ENCODE measurements at regions not wholly inside any gene's neighbourhood (a gene's known extent, or its start where the extent isn't known, plus 50 kb on each side); places are given as distances from the start of the nearest gene placed in this dataset. TPM values are rescaled to one million over a fixed set of nuclear protein-coding genes. Genes with fewer than 3 reads are reported as not detected.

GRCh38 chr6:114404339-114404955 is 61.6 kb upstream of the HS3ST5 start:
- TF ChIP-seq CTCF (IDR thresholded peaks at IDR 0.05; ENCODE audit: insufficient read depth, low read depth, low read length) = no peak
- H3K4me3 ChIP-seq (ENCODE audit: low read depth, low read length) = no peak overlapping the region
- no peak for DNase-seq (ENCODE audit: low read depth)

- no peak for TF ChIP-seq CTCF (IDR thresholded peaks at IDR 0.05; ENCODE audit: insufficient read depth, low read depth, low read length)
Measured at GRCh38 chr6:114403858-114404257, 61.0 kb upstream of the HS3ST5 start.

GRCh38 chr6:114398481-114398880 is 55.7 kb upstream of the HS3ST5 start:
- no peak for TF ChIP-seq CTCF (IDR thresholded peaks at IDR 0.05; ENCODE audit: insufficient read depth, low read depth, low read length)
- no peak for DNase-seq (ENCODE audit: low read depth)
- H3K4me3 ChIP-seq (ENCODE audit: low read depth, low read length) = no peak overlapping the region

More at GRCh38 chr6:114403858-114404257, 61.0 kb upstream of the HS3ST5 start:
- H3K4me3 ChIP-seq (ENCODE audit: low read depth, low read length) = no peak overlapping the region
- no peak for DNase-seq (ENCODE audit: low read depth)

Small RNAs in the stretch of these regions (small RNA-seq; reads per million reads assigned to genes)
- gene AL606845.1 = not detected
- gene RNU6-475P = not detected

All from fibroblast of villous mesenchyme (primary cell).